ENCODE measurements at regions not wholly inside any gene's neighbourhood (a gene's known extent, or its start where the extent isn't known, plus 50 kb on each side); places are given as distances from the start of the nearest gene placed in this dataset.
"Not testable (repeated sequence)": the region's sequence is repeated elsewhere in the genome, so short reads cannot be mapped to it uniquely, and the experiment has no call there.

GRCh38 chr10:65265451-65265954, 1660.3 kb upstream of the LRRTM3 start:
- DNase-seq (ENCODE audit: low read depth in 2 of 2), result no peak

- not testable (repeated sequence) for DNase-seq (ENCODE audit: low read depth in 2 of 2)
Measured at GRCh38 chr10:65269551-65269950, 1656.3 kb upstream of the LRRTM3 start.

- no peak for DNase-seq (ENCODE audit: low read depth in 2 of 2)
Measured at GRCh38 chr10:65270969-65271368, 1654.9 kb upstream of the LRRTM3 start.

- DNase-seq (ENCODE audit: low read depth in 2 of 2), result no peak
Measured at GRCh38 chr10:65273115-65273514, 1652.7 kb upstream of the LRRTM3 start.

- DNase-seq (ENCODE audit: low read depth in 2 of 2), result no peak
Measured at GRCh38 chr10:65275296-65275695, 1650.5 kb upstream of the LRRTM3 start.

GRCh38 chr10:65284495-65285041, 1641.3 kb upstream of the LRRTM3 start:
- no peak for DNase-seq (ENCODE audit: low read depth in 2 of 2)

- not testable (repeated sequence) for DNase-seq (ENCODE audit: low read depth in 2 of 2)
Measured at GRCh38 chr10:65285726-65286125, 1640.1 kb upstream of the LRRTM3 start.

- DNase-seq (ENCODE audit: low read depth in 2 of 2), result no peak
Measured at GRCh38 chr10:65291286-65291685, 1634.5 kb upstream of the LRRTM3 start.

- no peak for DNase-seq (ENCODE audit: low read depth in 2 of 2)
Measured at GRCh38 chr10:65292551-65292950, 1633.3 kb upstream of the LRRTM3 start.

- peak in 1 of 2 experiments; percentile 52 for DNase-seq (ENCODE audit: low read depth in 2 of 2)
Measured at GRCh38 chr10:65294329-65294728, 1631.5 kb upstream of the LRRTM3 start.

GRCh38 chr10:65301181-65301580, 1624.7 kb upstream of the LRRTM3 start:
- DNase-seq (ENCODE audit: low read depth in 2 of 2), result no peak

GRCh38 chr10:65306201-65306600, 1619.6 kb upstream of the LRRTM3 start:
- DNase-seq (ENCODE audit: low read depth in 2 of 2), result no peak

GRCh38 chr10:65312876-65313275, 1613.0 kb upstream of the LRRTM3 start:
- DNase-seq (ENCODE audit: low read depth in 2 of 2), result peak in 1 of 2 experiments; percentile 16

- peak; percentile 51 to 55 for DNase-seq (ENCODE audit: low read depth in 2 of 2)
Measured at GRCh38 chr10:65313406-65313805, 1612.4 kb upstream of the LRRTM3 start.

- DNase-seq (ENCODE audit: low read depth in 2 of 2), result no peak
Measured at GRCh38 chr10:65314253-65314652, 1611.6 kb upstream of the LRRTM3 start.

- no peak for DNase-seq (ENCODE audit: low read depth in 2 of 2)
Measured at GRCh38 chr10:65319493-65319892, 1606.3 kb upstream of the LRRTM3 start.

- no peak for DNase-seq (ENCODE audit: low read depth in 2 of 2)
Measured at GRCh38 chr10:65320236-65321026, 1605.4 kb upstream of the LRRTM3 start.

GRCh38 chr10:65323802-65324201, 1602.0 kb upstream of the LRRTM3 start:
- DNase-seq (ENCODE audit: low read depth in 2 of 2), result no peak

GRCh38 chr10:65325913-65326312, 1599.9 kb upstream of the LRRTM3 start:
- DNase-seq (ENCODE audit: low read depth in 2 of 2), result no peak

GRCh38 chr10:65328486-65328885, 1597.3 kb upstream of the LRRTM3 start:
- no peak for DNase-seq (ENCODE audit: low read depth in 2 of 2)

- DNase-seq (ENCODE audit: low read depth in 2 of 2), result no peak
Measured at GRCh38 chr10:65335311-65335710, 1590.5 kb upstream of the LRRTM3 start.

GRCh38 chr10:65340340-65340739, 1585.5 kb upstream of the LRRTM3 start:
- DNase-seq (ENCODE audit: low read depth in 2 of 2), result no peak

GRCh38 chr10:65341323-65341925, 1584.4 kb upstream of the LRRTM3 start:
- DNase-seq (ENCODE audit: low read depth in 2 of 2), result peak; percentile 16 to 32
